Omental fat pad (tissue), 3 donors: ENCODE measurements at regions not wholly inside any gene's neighbourhood (a gene's known extent, or its start where the extent isn't known, plus 50 kb on each side); places are given as distances from the start of the nearest gene placed in this dataset.
"Not testable (repeated sequence)": the region's sequence is repeated elsewhere in the genome, so short reads cannot be mapped to it uniquely, and the experiment has no call there.

Experiments used
- ATAC-seq: fragments of 150-250 bp; one replicate; pipeline ENCODE4 v1.9.1; 2016; ENCODE audit warnings: mild to moderate bottlenecking, moderate library complexity; ENCODE audit not compliant: low FRiP score
- DNase-seq: peaks from one replicate; pipeline ENCODE4 v3.0.0-alpha.2; 2019; ENCODE audit warnings: low spot score
- TF ChIP-seq, protein P1 (sequence below), 3 donors: fragments of 450-650 bp; IDR thresholded peaks; one replicate each; pipeline ENCODE4 v1.5.1; 2016 to 2017; ENCODE audit warnings: antibody characterized with exemption in 3 of 3, mild to moderate bottlenecking in 3 of 3, moderate library complexity in 2 of 3

DNA sequence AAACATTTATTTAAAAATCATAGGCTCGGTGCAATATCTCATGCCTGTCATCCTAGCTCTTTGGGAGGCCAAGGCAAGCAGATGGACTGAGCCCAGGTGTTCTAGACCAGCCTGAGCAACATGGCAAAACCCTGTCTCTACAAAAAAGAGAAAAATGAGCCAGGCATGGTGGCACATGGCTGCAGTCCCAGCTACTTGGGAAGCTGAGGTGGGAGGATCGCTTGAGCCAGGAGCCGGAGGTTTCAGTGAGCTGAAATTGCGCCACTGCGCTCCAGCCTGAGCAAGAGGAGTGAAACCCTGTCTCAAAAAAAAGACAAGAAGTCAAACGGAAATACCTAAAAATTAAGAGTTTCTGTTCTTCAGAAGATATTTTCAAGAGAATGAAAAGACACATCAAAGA is 122.3 kb downstream of the RSL24D1 start:
- DNase-seq (no peak), ATAC-seq (no peak)
- TF ChIP-seq, protein P1, sequence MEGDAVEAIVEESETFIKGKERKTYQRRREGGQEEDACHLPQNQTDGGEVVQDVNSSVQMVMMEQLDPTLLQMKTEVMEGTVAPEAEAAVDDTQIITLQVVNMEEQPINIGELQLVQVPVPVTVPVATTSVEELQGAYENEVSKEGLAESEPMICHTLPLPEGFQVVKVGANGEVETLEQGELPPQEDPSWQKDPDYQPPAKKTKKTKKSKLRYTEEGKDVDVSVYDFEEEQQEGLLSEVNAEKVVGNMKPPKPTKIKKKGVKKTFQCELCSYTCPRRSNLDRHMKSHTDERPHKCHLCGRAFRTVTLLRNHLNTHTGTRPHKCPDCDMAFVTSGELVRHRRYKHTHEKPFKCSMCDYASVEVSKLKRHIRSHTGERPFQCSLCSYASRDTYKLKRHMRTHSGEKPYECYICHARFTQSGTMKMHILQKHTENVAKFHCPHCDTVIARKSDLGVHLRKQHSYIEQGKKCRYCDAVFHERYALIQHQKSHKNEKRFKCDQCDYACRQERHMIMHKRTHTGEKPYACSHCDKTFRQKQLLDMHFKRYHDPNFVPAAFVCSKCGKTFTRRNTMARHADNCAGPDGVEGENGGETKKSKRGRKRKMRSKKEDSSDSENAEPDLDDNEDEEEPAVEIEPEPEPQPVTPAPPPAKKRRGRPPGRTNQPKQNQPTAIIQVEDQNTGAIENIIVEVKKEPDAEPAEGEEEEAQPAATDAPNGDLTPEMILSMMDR (IDR thresholded peaks at IDR 0.05): no peak

DNA sequence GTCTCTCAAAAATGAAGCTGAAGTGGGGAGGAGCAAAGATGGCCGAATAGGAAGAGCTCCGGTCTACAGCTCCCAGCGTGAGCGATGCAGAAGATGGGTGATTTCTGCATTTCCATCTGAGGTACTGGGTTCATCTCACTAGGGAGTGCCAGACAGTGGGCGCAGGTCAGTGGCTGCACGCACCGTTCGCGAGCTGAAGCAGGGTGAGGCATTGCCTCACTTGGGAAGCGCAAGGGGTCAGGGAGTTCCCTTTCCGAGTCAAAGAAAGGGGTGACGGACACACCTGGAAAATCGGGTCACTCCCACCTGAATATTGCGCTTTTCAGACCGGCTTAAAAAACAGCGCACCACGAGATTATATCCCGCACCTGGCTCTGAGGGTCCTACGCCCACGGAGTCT is 132.8 kb downstream of the RSL24D1 start:
- ATAC-seq, DNase-seq: not testable (repeated sequence)

DNA sequence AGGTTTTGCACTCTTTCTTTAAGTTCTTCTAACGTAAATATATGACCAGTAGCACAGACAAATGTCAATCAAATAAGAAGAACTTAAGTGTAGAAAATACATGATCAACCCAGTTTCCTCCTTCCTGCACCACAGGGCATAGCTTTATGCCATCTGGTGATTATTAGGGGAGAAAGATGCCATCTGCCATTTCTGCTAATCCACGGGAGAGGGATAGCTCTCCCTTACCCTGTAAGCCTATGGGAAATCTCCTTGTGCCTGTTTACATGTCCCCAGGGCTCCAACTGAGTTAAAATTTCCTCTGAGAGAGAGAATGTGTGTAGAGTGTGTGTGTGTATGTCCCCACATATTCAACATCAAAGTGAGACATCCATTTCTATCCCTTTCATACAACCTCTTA is 135.9 kb downstream of the RSL24D1 start:
- no peak for ATAC-seq
- TF ChIP-seq, protein P1 (IDR thresholded peaks at IDR 0.05): no peak
- DNase-seq: no peak

DNA sequence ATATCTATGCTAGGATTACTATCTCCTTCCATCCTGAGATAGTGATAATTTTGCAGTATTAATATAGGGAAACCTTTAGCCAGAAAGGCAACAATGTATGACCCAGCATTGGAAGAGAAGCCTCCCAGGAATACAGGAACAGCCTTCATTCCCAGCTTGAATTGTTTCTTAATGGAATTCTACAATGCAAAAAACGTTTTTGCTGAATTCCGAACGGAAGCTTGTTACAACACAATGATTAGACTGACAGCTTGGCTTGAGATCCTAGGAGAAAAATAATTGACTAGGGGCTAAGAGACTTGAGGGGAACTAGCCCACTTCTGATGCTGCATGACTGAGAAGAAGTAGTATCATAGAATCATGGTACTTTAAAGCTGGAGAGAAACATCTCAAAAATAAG is 140.2 kb downstream of the RSL24D1 start:
- ATAC-seq (no peak), DNase-seq (no peak)
- TF ChIP-seq, protein P1 (IDR thresholded peaks at IDR 0.05): no peak

DNA sequence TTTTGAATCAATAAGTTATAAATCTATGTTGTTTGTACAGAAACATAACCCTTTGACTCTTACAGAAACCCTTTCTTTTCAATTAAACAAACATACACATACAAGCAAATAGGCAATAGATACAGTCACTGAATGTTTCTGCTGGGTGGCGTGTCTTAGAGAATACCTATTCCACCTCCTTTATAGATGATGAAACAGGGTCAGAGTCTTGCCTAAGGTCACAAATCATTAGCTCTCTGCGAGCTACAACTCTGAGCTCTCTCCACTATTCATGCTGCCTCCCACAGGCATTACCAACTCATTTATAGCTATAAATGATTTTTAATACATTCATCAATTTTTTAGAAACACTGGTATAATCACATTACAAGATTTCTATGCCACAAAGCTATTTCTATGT is 152.6 kb downstream of the RSL24D1 start:
- TF ChIP-seq, protein P1 (IDR thresholded peaks at IDR 0.05): no peak
- DNase-seq: no peak
- no peak for ATAC-seq

DNA sequence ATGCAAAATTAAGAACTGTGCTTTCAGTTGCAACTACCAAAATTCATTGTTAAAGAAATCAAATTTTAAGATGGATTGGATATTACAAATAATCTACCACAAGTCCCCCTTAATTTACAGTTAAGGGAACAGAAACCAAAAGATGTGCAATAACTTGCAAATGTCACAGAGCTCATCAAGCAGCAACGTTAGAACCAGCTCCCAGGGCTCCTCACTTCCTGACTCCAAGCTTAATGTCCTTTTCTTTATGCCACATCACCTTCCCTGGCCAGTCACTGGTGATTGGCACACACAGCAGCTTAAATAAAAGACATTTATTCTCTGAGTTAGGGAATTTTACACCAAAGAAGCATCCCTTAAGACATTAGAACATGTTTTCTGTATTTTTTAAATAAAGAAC is 159.7 kb downstream of the RSL24D1 start:
- ATAC-seq (no peak), DNase-seq (no peak)
- TF ChIP-seq, protein P1 (IDR thresholded peaks at IDR 0.05): no peak

DNA sequence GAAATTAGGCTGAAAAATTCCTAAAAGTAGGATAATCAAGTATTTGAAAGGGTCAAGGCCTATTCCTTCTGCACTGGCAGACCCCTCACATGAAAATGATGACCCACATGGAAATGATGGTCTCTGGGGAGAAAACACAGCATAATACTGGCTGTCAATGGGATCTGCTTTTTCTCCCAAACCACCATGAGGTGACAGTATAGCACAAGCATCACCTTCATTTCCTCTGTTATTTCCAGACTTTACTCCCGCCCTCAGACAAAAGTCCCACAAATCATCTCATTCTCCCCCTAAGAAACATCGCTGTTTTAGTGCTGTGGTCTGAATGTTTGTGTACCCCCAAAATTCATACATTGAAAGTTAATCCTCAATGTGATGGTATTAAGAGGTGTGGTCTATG is 161.0 kb downstream of the RSL24D1 start:
- TF ChIP-seq, protein P1 (IDR thresholded peaks at IDR 0.05): no peak
- DNase-seq (no peak), ATAC-seq (no peak)

DNA sequence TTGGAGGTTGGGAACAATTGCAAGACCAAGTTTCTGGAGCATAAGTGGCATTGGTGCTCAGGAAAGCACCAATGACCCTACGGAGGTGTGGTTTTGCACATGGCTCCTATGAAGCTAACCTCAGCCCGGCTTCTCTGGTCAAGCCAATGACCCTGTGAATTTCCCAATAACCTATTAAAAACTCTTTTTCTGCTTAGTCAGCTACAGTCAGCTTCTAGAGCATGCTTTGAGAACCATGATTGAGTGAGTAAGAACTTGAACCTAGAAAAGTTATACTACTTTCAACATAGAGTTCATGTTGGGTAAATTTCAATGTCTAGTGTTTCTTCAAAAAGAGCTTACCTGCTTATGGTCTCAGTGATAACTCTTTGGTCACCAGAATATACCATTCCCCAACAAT is 163.2 kb downstream of the RSL24D1 start:
- DNase-seq: no peak
- ATAC-seq: no peak

More for the DNA sequence above, 163.2 kb downstream of the RSL24D1 start:
- TF ChIP-seq, protein P1 (IDR thresholded peaks at IDR 0.05): no peak
